ENCODE measurements at regions not wholly inside any gene's neighbourhood (a gene's known extent, or its start where the extent isn't known, plus 50 kb on each side); places are given as distances from the start of the nearest gene placed in this dataset.

GRCh38 chr4:77375866-77376607 is 219.0 kb downstream of the CCNG2 start:
- no peak for DNase-seq

DNA sequence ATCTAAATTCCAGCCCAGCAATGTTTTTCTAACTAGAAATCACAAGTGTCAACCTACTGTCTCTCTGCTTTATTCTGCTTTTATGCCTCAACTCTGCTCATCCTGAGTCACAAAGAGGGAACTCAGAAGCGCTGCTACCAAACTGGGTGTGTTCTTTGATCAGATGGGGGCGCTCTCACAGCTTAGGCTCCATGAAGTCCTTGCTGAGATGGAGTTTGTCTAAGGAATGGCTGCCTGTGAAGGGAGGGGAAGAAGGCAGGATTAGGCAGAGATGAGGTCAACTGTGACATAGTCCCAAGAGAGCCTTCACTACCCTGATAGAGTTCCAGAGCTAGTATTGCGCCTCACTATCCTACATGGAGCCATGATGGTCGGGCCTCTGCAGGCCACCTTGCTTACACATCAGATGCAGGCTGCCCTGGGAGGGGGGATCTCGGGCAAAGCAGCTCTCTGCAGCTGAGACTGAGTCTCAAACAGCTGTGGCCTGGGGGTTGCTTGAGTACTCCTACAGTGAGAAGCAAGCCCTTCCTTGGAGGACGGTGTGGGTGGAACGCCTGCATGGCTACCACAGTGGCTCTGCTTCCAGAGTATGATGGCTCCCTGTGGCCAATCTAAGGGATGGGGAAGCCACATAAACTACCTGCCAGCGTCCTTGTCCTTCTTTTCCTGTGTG is 219.9 kb downstream of the CCNG2 start:
- DNase-seq: no peak

DNA sequence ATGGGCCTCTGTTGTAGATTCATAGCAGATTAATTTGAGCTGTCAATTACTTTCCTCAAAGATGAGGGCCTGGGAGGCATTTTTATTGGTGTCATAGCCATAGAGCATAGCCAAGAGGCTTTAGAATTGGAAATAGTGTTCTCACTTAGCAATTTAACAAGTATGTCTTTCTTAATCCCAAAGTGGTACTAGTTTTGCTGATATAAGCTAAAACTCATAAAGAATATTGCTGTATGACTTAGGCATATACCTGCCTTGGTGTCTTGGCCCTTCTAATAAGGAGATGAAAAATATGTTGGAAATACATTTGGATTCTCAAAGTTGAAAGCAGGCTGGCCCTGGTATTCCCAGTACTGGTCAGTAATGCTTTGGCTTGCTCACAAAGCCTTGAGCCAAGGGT is 221.5 kb upstream of the CXCL13 start:
- DNase-seq: no peak

GRCh38 chr4:77385124-77385969 is 220.3 kb upstream of the CXCL13 start:
- peak; percentile 44 for DNase-seq

DNA sequence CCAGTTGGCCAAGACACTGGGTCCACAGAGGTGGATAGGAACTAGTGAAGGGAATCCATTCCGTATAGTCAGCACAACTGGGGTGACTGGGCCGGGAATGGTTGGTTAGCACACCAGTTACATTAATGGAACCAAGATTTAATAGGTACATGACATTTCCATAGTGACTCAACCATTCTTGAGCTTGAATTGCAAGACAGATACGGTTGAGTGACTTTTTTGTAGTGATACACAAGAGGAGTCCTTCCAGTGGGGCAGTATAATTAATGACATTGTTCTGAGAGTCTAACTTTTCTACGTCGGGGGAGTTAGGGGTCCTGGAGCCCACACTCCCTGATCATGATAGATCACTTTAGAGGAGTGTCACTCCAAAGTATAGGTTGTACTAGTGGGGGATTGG is 211.6 kb upstream of the CXCL13 start:
- DNase-seq: no peak

DNA sequence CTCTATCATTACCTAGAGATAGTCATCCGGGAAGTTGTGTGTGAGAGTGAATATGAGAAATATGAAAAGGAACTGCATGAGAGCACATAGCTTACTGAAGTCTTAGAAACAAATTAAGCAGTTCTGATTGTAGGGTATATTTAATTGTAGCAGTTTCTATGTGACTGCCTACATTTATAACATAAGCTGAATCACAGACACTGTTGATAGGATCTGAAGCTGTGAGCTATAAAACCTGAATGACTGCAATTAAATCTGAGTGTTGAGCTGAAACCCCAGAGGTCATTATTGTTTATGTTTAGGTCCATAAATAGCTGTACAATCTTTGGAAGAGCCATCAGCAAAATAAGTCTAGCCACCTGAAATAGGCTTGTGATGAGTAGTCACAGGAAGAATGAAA is 210.1 kb upstream of the CXCL13 start:
- no peak for DNase-seq

DNA sequence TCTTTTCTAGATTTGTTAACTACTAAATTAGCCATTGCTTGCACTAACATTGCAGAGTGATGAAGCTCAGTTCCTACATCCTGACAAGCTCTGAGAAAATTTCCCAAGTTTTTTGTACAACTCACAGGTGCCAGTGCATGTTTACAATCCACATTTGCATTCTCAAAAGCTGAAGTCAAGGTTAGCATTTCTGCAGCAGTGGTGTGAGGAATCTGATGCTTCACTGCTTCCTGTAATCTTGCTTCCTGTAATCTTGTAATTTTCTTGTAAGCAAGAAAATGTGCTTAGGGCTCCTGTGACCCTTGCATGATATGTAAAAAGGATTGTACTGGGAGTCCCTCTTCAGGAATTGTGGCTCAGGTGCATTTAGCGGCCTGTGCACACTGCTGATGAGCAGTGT is 207.4 kb upstream of the CXCL13 start:
- DNase-seq: no peak

- no peak for DNase-seq
Observed at GRCh38 chr4:77399831-77400230, 205.8 kb upstream of the CXCL13 start.

DNA sequence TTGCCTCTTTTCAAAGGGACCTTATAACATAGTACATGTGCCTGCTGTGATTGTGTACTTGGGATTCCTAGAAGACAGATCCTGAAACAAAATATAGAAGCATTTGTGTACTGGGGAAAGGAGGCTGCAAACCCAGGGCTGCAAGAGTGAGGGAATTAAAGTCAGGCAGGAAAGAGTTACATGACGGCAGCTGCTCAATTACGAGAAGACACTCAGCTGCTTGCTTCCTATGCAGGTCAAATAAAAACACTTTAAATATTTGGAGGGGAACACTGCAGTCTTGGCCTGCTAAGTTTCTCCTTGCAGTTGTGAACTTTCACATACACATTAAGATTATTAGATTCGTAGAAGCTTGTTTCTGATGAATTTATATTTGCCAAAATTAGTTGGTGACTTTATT is 191.9 kb upstream of the CXCL13 start:
- DNase-seq: no peak

DNA sequence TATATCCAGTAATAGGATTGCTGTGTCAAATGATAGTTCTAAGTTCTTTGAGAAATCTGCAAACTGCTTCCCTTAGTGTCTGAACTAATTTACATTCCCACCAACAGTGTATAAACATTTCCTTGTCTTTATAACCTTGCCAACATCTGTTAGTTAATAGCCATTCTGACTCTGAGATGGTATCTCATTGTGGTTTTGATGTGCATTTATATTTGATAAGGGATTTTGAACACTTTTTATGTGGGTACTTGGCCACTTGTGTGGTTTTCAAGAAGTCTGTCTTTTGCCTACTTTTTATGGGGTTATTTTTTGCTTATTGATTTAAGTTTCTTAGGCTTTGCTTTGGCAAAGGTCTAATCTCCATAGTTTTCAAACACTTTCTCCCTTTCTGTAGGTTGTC is 189.9 kb upstream of the CXCL13 start:
- DNase-seq: no peak

DNA sequence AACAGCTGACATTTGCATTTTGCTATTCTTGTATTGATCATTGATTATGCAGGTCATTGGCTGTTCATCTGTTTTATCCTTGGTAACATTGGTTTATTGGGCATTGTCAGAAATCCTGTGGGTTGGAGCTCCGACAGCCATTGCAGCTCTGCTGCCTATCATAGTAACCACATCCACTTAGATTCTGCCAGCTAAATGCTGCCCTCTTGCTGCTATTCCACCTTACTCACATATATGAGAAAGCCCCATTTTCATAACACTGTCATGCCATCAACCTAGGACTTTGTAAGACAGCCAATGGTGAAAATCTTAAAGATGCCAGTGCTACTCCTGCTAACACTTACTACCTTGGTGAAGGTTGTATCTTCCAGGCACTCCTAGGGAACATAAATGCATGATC is 187.3 kb upstream of the CXCL13 start:
- no peak for DNase-seq

- DNase-seq: no peak
Observed at GRCh38 chr4:77430847-77431246, 174.8 kb upstream of the CXCL13 start.

DNA sequence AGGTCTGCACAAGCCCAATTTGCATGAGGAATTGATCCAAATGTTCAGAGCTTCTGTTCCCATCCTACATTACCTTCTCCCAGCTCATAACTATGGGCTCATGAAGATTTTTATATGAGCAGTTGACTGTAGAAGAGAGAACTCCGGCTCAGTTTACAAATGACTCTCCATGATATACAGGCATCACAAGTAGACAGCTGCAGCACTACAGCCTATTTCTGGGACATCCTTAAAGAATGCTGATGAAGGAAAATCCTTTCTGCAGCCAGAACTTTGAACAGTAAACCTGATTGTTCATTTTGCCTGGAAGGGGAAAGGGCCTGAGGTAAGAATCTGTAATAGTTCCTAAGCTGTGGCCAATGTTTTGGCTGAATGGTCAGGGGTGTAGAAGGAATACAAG is 174.1 kb upstream of the CXCL13 start:
- no peak for DNase-seq

- no peak for DNase-seq
Observed at GRCh38 chr4:77432717-77433417, 172.8 kb upstream of the CXCL13 start.

DNA sequence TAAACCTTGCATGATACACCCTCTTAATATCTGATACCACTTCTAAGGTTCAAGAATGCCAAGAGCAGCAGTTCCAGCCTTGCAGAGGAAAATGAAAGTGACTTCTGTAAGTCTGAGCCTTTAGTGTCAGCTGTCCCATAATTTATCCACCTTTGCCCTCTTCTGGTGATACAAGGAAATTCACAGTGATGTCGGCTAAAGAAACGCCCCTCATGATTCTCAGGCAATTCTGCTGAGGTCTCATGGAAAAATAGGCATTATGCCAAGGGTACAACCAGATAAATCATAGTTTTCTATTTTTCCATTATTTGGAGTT is 172.2 kb upstream of the CXCL13 start:
- DNase-seq: no peak

GRCh38 chr4:77434299-77435092 is 171.1 kb upstream of the CXCL13 start:
- DNase-seq: no peak

DNA sequence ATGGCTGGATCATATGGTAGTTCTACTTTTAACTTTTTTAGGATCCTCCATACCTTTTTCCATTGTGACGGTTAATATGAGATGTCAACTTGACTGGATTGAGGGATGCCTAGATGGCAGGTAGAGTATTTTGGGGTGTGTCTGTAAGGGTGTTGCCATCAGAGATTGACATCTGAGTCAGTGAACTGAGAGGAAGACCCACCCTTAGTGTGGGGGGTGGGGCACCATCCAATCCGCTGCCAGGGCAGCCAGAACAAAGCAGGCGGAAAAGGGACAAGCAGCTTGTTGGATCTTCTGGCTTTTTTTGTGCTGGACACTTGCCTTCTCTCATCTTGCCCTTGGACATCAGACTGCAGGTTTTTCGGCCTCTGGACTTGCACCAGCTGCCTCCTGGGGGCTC is 168.5 kb upstream of the CXCL13 start:
- no peak for DNase-seq

- DNase-seq: no peak
Observed at GRCh38 chr4:77438549-77438948, 167.1 kb upstream of the CXCL13 start.

DNA sequence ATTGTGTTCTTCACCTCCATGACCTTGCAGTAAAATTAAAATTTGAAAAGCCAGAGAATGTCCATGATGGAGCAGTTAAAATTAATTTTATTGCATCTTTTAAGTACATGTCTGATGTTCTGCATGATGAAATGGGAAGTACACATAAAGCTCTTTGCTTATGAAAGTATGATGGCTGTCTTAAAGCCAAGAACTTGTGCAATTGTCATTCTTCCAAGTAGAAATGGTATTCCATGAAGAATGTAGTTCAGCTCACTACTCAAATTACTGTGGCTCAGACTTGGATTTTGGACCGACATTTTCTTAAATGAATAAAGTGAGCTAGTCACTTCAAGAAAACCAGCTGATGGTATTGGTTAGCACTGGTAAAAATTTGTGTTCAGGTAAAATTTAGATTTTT is 161.7 kb upstream of the CXCL13 start:
- no peak for DNase-seq

- DNase-seq: no peak
Observed at GRCh38 chr4:77445823-77446222, 159.8 kb upstream of the CXCL13 start.

- no peak for DNase-seq
Observed at GRCh38 chr4:77446601-77447000, 159.0 kb upstream of the CXCL13 start.

DNA sequence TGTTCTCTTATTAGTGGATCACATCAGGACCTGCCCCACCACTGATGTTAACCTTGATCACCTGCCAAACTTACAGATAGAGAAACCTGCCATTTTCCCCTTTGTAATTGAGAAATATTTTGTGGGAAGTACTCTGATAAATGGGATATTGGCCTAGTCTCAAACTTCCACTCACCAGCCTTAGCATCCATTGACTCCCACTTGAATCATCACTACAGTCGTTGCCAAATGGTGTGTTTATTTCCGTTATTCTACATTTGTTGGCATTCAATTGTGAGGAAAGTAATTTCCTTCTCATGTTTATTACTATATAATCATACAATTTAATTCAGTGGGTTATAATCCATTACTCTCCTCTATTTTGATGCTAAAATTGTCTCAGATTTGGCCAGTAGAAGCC is 156.4 kb upstream of the CXCL13 start:
- no peak for DNase-seq

DNA sequence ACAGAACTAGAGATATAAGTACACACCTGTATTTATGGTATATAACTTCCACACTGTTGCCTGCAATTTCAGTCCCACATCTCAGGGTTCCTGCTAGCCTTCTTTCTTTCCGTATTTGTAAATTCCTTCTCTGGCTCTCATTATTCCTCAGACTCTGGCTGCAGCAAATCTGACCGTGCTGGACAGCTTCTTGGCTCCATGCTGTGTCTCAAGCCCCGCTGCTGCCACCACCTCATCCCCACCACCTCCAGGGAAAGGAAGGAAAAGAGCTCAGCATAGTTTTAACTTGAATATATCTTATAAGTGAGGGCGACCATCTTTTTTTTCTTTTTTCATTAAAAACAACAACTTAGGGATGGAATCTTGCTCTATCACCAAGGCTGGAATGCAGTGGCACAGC is 155.6 kb upstream of the CXCL13 start:
- no peak for DNase-seq

Measured in NCI-H1048 (cell line).